ENCODE measurements at regions not wholly inside any gene's neighbourhood (a gene's known extent, or its start where the extent isn't known, plus 50 kb on each side); places are given as distances from the start of the nearest gene placed in this dataset.

DNA sequence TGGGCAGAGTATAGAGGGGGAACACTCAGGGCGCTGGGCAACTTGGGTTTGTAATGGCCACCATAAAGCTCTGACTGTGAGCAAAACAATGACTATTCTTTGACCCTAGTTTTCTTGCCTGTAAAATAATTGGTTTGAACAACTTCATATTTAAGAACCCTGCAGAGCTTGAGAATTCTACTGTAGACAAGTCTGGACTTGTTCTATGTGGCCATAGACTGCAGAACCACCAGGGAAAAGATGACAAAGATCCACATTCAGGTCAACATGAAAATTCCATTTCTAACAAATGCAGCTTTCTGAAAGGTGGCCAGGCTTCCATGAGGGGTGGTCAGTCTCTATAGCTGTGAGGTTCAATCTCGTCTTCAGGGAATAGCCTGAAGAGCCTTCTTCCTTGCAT is 239.4 kb upstream of the LRRN1 start:
- no peak for FAIRE-seq

DNA sequence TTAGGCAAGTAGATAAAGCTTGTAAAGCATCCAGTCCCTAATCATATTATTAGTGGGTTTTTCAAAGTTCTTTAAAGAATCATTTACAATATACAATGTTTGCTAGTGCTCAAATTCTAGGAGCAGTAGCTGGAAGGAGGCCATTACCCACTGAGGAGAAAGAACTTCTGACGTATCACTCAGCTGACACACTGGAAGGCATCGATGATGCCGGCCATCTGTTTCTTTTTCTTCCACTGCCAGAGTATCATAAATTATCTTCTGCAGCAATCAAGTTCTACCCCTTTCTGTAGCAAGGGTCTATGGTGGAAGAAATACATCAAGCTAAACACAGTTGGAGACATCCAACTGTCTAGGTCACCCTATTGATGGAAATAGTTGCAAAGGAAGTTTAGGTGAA is 243.2 kb upstream of the LRRN1 start:
- no peak for FAIRE-seq

- no peak for FAIRE-seq
Measured at GRCh38 chr3:3553236-3553635, 246.0 kb upstream of the LRRN1 start.

GRCh38 chr3:3552761-3553160 is 246.5 kb upstream of the LRRN1 start:
- FAIRE-seq = no peak

DNA sequence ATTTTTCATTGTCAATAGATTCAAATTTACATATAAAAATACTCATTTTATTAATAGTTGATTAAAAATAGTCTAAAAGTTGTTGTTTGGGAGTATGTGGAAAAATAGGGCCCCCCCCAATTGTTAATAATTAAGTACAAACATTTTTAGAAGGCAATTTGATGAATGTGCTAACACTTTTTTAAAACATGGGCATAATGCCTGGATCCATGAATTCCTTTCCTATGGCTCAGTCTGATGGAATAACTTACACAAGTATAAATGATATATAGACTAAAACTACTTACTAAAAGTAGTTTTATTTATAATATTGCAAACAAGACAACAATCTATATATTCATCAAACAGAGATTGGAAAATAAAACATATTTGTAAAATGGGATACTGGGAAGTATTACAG is 247.2 kb upstream of the LRRN1 start:
- no peak for FAIRE-seq

- FAIRE-seq = no peak
Measured at GRCh38 chr3:3545360-3545759, 253.9 kb upstream of the LRRN1 start.

GRCh38 chr3:3538451-3538850 is 260.8 kb upstream of the LRRN1 start:
- FAIRE-seq = no peak

- FAIRE-seq = no peak
Measured at GRCh38 chr3:3532508-3532907, 266.7 kb upstream of the LRRN1 start.

DNA sequence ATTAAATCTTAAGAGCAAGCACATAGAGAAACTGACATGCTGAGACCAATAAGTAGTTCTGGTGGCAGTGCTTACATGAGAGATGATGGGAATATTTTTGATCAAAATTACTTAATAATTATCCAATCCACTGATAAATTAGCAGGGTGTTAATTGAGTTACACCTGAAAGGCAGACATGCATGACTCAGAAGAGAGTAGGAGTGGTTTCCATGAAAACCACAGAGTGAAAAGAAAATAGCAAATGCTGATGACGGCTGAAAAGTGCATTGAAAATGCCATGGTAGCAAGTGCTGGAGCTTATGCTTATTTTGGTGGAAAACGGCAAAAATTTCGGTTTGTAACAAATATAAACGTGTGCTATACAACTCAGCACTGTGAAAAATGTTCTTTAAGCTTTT is 267.8 kb upstream of the LRRN1 start:
- FAIRE-seq = no peak

DNA sequence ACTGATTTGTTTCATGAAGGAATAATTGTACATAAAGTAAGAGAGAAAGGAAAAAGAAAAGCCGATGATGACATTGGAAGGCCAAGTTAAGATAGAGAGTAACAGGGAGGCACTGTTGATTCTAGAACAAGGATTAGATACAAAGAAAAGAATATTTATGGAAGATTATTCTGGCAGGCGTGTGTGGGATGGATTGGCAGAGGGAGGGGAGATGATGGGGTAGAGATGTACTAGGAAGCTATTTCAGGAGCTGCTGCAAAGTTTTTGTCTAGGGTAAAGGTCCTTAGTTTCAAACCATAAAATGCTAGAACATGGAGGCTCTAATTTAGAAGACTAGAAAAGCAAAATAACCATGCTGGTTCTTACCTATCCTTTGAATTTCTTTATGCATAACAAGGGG is 280.0 kb upstream of the LRRN1 start:
- no peak for FAIRE-seq

DNA sequence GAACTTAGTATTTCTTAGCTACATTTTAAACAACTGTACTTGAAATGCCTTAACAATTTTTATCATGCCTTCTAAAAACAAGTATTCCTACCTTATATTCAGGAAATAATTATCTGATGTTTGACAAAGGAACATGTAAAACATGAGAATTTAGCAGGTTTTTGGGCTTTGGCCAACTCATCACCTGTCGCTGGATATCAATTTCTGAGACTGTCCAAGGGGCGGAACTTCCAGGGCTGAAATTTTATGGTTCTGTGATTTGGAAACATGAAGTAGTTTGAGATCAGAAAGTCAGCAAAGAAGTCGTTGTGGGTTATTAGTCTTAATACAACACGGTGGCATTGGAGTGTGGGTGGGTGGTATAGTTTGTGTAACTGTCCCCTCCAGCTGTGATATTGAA is 282.2 kb upstream of the LRRN1 start:
- FAIRE-seq = no peak

DNA sequence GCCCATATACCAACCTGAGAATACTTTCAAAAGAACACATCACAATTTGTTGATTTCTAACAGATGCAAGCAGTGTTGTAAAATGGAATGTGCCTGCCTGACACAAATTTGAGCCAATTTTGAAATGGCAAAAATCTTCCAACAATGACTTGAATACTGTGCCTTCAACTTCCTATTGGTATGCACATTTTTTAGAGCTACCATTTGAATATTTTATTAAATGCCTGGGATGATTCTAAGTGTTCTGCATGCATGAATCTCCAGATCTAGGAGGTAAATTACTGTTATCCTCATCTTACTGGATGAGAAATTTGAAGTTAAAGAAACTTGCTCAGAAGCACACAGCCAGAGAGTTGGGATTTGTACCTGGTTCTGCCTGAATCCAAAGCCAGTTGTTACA is 282.8 kb upstream of the LRRN1 start:
- no peak for FAIRE-seq

- no peak for FAIRE-seq
Measured at GRCh38 chr3:3509665-3510064, 289.6 kb upstream of the LRRN1 start.

GRCh38 chr3:3504686-3505085 is 294.5 kb upstream of the LRRN1 start:
- FAIRE-seq = no peak

GRCh38 chr3:3503411-3503810 is 295.8 kb upstream of the LRRN1 start:
- no peak for FAIRE-seq

DNA sequence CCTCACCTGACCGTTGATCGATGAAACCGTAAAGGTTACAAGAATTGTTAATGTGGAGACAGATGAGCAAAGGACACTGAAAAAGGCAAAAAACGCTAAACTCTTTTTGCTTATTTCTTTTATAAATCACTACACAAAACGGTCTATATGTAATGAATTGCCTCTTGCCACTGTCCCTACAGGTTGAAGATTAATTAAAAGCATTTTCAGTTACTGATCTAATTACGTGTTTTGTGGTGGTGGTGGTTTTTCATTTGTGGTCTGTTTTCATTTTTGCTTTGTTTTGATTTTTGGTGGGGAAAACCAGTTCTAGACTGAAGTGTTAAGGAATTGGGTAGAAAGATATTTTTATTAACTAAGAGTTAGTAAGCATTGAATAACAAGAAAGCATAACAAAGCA is 299.2 kb upstream of the LRRN1 start:
- no peak for FAIRE-seq

- FAIRE-seq = no peak
Measured at GRCh38 chr3:3499012-3499562, 300.1 kb upstream of the LRRN1 start.

DNA sequence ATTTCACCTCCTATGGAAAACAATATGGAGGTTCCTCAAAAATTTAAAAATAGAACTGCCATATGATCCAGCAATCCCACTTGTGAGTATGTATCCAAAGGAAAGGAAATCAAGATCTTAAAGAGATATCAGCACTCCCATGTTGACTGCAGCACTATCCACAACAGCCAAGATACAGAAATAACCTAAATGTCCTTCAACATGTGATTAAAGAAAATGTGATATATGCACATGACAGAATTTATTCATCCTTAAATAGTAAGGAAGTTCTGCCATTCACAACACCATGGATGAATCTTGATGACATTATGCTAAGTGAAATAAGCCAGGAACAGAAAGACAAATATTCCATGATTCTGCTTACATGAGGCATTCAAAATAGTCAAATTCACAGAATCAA is 303.6 kb upstream of the LRRN1 start:
- no peak for FAIRE-seq

DNA sequence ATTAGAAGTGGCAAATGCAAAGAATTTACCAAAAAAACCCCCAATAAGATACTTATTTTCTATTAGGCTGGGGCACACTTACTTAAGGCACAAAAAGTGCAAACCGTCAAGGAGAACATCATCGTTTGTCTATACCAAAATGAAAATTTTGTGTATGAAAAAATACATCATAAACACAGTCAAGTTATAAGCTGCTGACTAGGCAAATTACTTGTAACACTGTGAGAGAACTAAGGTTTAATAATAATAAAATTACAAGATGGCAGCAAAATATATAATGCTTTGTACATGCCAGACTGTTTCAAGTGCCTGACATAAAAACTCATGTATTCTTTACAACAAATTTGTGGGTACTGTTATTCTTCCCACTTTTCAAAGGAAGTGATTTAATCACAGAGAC is 297.2 kb upstream of the CRBN start:
- FAIRE-seq = no peak

DNA sequence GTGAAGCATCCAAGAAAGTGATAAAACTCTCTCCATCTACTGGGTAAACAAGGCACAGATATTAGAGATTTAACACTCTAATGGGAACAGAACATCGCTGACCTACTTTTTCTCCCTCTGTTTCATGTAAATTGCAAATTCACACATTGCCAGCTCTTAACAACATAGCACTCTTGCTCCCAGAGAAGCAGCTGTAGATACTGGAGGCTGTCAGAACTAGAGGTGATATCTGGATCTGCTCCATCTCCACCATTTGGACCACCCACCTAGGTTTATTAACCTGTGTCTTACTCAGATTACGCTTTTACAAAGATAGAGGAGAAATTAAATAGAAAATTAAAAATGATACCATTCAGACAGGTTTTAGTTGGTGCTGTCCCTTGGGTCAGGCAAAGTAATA is 289.1 kb upstream of the CRBN start:
- no peak for FAIRE-seq

DNA sequence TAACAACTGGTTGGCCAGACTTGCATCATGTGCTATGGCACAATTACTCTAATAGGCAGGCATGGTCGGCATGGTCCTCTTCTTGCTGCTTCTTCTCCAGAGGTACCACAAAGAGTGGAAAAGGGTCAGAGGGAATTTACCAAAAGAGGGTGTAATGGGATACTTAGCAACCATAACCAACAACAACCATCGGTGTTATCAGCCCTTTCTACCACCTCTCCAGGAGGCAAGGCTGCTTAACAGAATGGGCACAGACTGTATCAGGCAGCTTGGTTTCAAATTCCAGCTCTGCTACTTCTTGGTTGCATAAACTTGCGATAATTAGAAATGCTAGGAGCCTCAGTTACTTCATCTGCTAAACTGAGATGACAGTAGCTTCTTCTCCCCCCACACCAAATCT is 284.6 kb upstream of the CRBN start:
- FAIRE-seq = no peak

- FAIRE-seq = no peak
Measured at GRCh38 chr3:3461317-3461716, 281.8 kb upstream of the CRBN start.

DNA sequence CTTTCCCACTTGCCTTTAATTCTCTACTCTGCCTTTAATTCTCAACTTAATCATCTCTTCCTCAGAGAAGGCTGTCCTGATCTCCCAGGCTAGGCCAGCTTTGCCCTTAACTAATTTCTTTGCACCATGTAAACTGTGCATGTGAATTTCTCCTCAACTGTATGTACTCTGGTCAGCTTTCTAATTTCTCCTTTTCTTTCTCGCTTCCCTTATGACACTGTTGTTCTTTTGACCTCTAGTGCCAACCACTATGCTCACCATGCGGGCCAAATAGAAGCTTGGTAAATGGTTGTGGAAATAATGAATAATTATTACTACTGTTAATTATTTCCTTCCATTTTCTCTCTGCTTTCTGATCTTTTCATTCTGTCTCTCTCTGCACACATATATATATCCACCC is 269.0 kb upstream of the CRBN start:
- no peak for FAIRE-seq

- FAIRE-seq = no peak
Measured at GRCh38 chr3:3447641-3448040, 268.1 kb upstream of the CRBN start.

GRCh38 chr3:3446251-3446650 is 266.8 kb upstream of the CRBN start:
- no peak for FAIRE-seq

DNA sequence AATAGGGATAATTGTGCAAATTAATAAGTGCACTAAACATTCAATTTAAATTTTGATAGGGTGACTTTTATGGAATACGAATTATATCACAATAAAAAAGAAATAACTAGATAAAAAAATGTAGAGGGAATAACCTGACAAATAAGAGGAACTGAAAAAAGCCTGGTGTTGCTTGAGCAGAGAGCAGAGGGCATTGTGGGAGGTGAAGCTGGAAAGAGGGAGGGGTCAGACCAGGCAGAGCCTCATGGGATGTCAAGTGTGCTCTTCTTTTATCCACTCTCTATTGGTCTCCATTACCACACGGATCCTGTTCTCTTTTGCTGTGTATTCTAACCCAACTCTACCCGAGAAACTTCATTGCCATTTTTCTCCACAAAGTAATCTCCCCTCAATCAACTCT is 264.0 kb upstream of the CRBN start:
- no peak for FAIRE-seq
